ENCODE measurements at regions not wholly inside any gene's neighbourhood (a gene's known extent, or its start where the extent isn't known, plus 50 kb on each side); places are given as distances from the start of the nearest gene placed in this dataset.

DNA sequence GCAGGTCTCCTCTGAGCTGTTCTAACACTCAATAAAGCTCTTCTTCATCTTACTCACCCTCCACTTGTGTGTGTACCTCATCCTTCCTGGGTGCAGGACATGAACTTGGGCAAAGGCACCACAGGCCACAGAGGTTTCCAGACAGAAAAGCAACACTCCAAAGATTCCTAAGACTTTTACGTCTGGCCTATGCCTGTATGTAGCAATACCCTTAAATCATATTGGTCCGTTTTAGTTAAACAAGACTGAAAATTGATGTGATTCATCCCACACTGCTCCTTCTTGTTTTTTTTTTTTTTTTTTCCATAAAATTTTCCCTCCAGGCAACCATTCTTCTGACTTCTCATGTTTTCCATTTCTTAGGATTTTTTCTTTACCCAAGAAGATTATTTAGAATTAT lies 404.3 kb downstream of the PID1 start:
- H3K4me3 ChIP-seq (ENCODE audit: low read length) = no peak overlapping the region
- DNase-seq (ENCODE audit: low read depth, low spot score) = no peak

DNA sequence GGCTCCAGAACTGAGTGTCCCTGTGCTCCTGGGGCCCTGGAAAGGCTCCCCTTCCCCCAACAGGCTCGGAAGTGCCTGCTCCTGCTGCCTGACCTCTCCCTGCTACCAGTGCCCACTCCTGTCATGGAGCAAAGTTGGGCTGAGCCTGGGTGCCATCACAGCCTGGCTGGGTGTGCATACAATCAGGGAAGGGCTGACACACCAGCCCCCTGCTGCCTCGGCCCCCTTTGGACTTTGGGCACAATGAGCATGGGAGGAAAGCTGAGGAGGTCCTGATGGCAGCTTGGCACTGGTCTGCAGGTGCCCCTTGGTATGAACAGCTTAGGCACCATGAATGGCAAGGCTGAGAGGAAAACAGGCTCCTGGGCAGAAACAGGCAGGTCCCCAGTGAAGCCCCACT lies 405.0 kb downstream of the PID1 start:
- no peak for DNase-seq (ENCODE audit: low read depth, low spot score)
- no peak overlapping the region for H3K4me3 ChIP-seq (ENCODE audit: low read length)

- DNase-seq (ENCODE audit: low read depth, low spot score) = no peak
- H3K4me3 ChIP-seq (ENCODE audit: low read length) = no peak overlapping the region
Observed at GRCh38 chr2:228864131-228864530, 407.0 kb downstream of the PID1 start.

GRCh38 chr2:228860601-228861285 lies 410.3 kb downstream of the PID1 start:
- no peak overlapping the region for H3K4me3 ChIP-seq (ENCODE audit: low read length)
- DNase-seq (ENCODE audit: low read depth, low spot score) = no peak

DNA sequence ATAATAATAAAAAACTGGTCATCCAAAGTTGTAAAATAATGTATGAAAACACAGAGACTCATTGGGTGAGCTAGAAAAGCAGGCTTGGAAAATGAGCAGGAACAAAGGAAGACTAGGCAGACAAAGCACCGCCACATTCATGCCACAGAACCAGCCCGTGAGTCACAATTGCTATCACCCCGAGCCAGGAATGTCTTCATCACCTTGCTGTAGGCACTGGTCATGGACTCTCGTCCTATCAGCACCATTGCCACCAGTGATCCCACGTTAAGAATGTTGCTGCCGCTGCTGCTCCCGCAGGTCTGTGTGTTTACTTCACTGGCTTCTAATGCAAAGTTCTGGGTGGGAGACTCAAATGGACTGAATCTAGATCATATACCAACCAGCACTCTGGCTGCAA lies 417.9 kb downstream of the PID1 start:
- no peak for DNase-seq (ENCODE audit: low read depth, low spot score)
- no peak overlapping the region for H3K4me3 ChIP-seq (ENCODE audit: low read length)

DNA sequence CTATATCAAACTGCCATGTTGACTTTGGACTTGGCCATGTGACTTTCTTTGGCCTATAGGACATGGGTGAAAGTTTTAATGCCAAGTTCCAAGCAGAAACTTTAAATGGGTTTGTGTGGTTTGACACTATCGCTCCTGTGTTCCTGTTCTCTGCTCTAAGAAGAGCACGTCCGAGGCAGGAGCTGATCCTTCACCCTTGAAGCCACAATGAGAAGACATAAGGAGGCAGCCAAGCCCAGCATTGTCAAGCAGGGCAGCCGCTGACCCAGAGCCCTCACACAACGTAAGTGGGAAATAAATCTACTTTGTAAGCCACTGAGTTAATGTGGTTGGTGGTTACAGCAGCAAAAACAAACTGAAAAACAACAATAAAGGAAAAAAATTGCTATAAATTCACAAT lies 422.4 kb downstream of the PID1 start:
- H3K4me3 ChIP-seq (ENCODE audit: low read length) = no peak overlapping the region
- no peak for DNase-seq (ENCODE audit: low read depth, low spot score)

- H3K4me3 ChIP-seq (ENCODE audit: low read length) = no peak overlapping the region
- DNase-seq (ENCODE audit: low read depth, low spot score) = no peak
Observed at GRCh38 chr2:228847684-228848083, 423.4 kb downstream of the PID1 start.

DNA sequence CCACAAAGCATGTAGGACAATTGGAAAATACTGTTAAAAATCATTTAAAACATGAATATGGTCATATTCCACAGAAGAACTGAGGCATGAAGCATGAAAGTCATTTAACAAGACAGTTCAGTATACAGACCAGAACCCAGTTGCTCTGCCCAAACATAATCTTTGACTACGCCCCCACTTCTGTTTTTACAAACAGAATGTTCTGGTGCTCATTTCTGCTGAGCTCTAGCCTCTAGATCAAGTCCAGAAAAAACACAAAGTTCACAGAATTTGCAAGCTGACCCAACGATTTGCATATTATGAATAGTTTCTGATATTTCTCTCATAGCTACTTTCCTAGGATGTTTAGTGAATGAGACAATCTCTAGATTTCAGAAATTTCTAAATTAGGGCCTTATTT lies 424.9 kb downstream of the PID1 start:
- DNase-seq (ENCODE audit: low read depth, low spot score) = no peak
- no peak overlapping the region for H3K4me3 ChIP-seq (ENCODE audit: low read length)

DNA sequence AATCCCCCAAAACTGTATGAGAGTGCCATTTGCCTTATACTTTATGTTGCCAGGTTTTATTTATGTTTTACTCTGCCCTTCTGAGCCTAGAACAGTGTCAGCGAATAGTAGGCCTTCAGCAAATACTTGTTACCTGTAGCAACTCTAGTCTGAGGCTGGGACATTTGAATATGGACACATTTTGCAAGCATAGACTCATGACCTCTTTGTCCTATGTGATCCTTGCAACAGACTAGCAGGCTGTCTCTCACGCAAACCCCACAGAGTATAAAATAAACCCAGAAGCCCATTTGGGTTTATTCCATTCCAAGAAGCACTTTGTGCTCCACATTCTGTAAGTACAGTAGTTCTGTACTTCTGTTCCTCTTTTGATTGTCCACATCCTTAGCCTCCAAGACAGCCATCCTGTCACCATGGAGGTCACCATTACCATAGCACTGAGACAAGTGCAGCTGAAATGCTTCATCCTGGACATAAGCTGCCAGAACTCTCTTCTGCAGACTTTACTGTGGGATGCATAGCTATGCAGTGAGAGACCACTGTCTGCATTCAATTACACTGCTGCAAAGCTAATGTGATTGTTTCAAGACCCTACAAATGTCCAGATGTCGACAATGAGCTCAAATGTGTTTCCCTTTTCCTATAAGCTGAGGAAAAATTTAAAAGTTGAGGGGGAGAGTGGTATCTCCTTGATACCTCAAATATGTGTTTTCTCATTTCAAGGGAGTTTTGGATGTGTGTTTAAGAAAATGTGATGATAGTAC lies 425.7 kb downstream of the PID1 start:
- DNase-seq (ENCODE audit: low read depth, low spot score) = no peak

GRCh38 chr2:228841877-228842276 lies 429.2 kb downstream of the PID1 start:
- no peak overlapping the region for H3K4me3 ChIP-seq (ENCODE audit: low read length)
- DNase-seq (ENCODE audit: low read depth, low spot score) = no peak

More for the DNA sequence above, 425.7 kb downstream of the PID1 start:
- H3K4me3 ChIP-seq (ENCODE audit: low read length) = no peak overlapping the region

GRCh38 chr2:228841475-228841874 lies 429.6 kb downstream of the PID1 start:
- DNase-seq (ENCODE audit: low read depth, low spot score) = no peak
- H3K4me3 ChIP-seq (ENCODE audit: low read length) = no peak overlapping the region

DNA sequence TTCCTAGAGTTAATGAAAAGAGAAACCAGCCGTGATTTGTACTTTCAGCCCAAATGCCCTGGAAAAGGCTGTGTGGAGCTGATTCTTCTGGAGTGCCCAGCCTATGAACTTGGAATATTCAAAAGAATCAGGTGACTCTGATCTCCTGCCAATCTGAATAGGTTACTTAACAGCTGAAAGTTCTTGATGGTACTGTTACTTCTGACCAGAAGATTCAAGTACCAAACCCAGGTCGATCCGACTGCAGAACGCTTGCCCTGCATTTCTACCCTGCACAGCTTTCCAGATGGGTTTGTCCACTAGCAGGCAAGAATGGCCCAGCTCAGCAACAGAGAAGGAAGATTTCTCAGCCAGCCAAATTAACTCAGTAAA lies 430.4 kb downstream of the PID1 start:
- H3K4me3 ChIP-seq (ENCODE audit: low read length) = no peak overlapping the region
- no peak for DNase-seq (ENCODE audit: low read depth, low spot score)

- DNase-seq (ENCODE audit: low read depth, low spot score) = no peak
- H3K4me3 ChIP-seq (ENCODE audit: low read length) = no peak overlapping the region
Observed at GRCh38 chr2:228840113-228840742, 430.9 kb downstream of the PID1 start.

- no peak for DNase-seq (ENCODE audit: low read depth, low spot score)
Observed at GRCh38 chr2:228839421-228839876, 431.6 kb downstream of the PID1 start.

DNA sequence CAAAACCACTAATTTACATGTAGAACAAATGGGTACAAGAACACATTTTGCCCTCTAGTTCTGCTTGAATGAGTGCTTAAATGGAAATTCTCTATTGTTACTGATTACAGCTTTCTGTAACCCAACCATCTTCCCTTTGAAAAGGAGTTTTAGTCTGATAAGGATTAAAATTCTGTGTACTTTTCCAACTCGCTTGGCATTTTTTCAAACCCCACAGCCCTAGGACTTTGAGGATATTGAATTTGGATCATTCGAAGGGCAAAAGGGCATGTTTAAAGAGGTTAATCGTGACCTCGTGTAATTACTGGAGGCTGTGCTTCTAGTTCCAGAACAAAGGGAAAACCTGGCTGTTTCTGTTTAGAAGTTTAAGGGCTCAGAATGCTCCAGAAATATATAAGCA lies 432.3 kb downstream of the PID1 start:
- H3K4me3 ChIP-seq (ENCODE audit: low read length) = no peak overlapping the region
- DNase-seq (ENCODE audit: low read depth, low spot score) = no peak

More at GRCh38 chr2:228839421-228839876, 431.6 kb downstream of the PID1 start:
- H3K4me3 ChIP-seq (ENCODE audit: low read length) = no peak overlapping the region

GRCh38 chr2:228828397-228828796 lies 442.7 kb downstream of the PID1 start:
- no peak overlapping the region for H3K4me3 ChIP-seq (ENCODE audit: low read length)
- no peak for DNase-seq (ENCODE audit: low read depth, low spot score)

GRCh38 chr2:228827056-228827700 lies 443.9 kb downstream of the PID1 start:
- DNase-seq (ENCODE audit: low read depth, low spot score) = no peak
- H3K4me3 ChIP-seq (ENCODE audit: low read length) = no peak overlapping the region

GRCh38 chr2:228819701-228820100 lies 451.4 kb downstream of the PID1 start:
- H3K4me3 ChIP-seq (ENCODE audit: low read length) = no peak overlapping the region
- DNase-seq (ENCODE audit: low read depth, low spot score) = no peak

DNA sequence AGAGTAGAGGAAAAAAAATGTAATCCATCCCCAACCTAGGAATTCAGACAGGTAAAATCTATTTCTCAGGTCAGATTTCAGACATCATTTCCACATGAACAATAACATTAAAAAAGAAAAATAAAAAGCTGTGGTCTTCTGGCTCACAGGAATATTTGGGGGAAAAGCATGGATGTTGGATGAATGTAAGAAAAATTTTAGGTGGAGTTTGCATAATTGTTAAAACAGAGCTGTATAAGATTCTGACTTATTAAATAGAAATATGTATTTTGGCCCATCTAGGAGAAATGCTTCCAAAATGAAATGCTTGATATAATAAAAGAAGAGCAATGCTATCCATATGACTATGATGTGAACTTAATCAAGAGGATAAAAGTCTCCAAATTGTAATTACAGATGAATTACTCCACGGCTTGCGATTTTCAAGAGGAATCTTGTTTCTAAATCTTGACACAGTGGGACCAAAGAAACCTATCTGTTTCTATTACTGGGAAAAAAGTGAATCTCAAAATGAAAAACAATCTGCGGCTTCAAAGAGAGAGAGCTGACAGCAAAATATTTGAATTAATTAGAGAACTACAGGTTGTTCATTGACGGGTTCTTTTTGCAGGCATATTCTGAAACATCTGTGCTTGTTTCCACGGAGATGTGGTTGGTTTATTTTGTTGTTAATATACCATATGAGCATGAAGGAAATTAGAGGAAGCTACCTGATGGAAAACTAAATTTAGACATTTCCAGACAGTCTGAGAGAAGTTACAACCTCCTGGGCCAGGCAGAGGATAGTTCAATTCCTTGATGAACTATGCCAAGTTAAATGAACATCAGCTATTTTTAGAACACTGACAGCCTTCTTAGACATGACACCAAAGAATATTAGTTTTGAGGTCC lies 468.7 kb downstream of the PID1 start:
- no peak overlapping the region for H3K4me3 ChIP-seq (ENCODE audit: low read length)
- DNase-seq (ENCODE audit: low read depth, low spot score) = no peak

Measured in Jurkat, Clone E6-1 (cell line).